GM18858 (cell line): ENCODE measurements at regions not wholly inside any gene's neighbourhood (a gene's known extent, or its start where the extent isn't known, plus 50 kb on each side); places are given as distances from the start of the nearest gene placed in this dataset.
"Not testable (repeated sequence)": the region's sequence is repeated elsewhere in the genome, so short reads cannot be mapped to it uniquely, and the experiment has no call there.

Source experiments
- ATAC-seq: cut with Tn5 transposase; IDR thresholded peaks from one replicate; pipeline ENCODE4 v1.9.1; 2021; ENCODE audit not compliant: unreplicated experiment

DNA sequence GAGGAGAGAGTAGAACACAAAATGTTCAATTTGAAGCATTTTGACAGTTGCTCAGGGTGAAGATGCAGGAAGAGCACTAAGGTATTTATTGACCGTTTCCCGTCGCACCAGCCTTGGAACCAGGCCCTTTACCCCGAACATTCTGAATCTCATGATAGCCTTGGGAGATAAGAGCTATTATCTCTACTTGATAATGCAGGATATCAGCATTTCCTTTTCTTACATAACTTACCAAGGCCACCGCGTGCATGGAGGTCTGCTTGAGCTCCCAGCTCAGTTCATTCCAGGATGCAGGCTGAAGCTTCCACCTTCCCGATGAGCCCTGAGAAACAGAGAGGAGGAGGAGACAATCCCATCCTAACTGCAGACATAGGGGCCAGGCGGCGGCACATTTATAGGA lies 324.2 kb upstream of the COBL start:
- no peak for ATAC-seq

DNA sequence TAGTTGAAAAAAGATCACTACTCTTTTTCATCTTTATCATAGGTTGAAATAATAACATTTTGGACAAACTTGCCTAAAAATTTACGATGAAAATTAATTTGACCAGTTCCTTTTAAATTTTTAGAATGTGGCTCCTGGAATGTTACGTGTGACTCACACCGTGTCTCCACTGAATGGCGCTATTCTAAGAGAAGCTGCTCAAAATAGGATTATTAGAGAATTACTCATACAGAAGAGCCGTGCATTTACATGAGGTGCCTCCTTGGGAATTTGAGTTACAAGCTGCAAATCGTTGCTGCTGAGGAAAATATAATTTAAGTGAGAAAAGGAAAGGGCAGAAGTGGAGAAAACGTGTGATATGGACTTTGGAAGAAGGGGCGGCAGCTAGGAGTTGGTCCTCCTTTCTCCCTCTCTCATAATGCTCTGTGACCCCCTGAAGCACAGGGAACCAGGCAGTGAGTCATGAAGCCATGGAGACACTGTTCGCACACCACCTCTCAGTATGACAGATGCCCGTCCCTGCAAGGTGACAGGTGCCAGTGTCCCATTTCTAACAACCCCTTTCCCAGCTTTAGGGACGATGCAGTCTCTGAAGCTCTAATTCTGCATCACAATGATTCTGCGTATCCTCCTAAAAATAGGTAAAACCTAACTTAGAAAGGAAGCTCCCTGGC lies 323.2 kb upstream of the COBL start:
- no peak for ATAC-seq

- ATAC-seq, result no peak
Observed at GRCh38 chr7:51636503-51636902, 319.9 kb upstream of the COBL start.

DNA sequence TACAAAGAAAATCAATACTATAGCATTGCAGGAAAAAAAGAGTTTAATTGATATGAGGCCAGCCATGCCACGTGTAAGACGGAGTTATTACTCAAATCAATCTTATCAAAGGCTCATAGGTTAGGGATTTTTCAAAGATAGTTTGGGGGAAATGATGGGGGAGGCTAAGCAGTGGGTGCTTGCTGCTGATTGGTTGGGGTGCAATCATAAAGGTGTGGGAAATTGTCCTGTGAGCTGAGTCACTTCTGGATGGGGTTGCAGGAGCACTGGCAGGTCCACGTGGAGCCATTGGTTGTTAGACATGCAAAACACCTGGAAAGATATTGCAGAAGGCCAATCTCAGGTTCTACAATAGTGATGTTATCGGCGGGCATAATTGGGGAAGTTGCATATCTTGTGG lies 319.2 kb upstream of the COBL start:
- no peak for ATAC-seq

GRCh38 chr7:51634538-51634937 lies 317.9 kb upstream of the COBL start:
- ATAC-seq, result no peak

GRCh38 chr7:51634025-51634424 lies 317.4 kb upstream of the COBL start:
- ATAC-seq, result no peak

DNA sequence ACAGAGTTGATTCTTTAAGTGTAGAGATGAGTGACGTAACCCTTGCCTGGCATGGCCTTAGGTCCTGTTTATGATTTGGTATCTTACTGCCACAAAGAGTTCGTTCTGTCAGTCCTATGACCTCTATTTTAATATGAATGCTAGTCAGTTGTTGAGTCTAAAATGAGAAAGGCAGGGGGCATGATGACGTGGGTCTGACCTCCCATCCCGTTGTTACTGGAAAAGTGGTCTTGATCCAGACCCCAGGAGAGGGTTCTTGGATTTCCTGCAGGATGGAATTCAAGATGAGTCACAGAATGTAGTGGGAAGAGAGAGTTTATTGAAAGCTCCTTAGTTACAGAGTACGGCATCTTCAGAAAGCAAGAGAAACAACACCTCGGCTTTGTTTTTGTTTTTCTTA lies 317.0 kb upstream of the COBL start:
- ATAC-seq, result no peak

DNA sequence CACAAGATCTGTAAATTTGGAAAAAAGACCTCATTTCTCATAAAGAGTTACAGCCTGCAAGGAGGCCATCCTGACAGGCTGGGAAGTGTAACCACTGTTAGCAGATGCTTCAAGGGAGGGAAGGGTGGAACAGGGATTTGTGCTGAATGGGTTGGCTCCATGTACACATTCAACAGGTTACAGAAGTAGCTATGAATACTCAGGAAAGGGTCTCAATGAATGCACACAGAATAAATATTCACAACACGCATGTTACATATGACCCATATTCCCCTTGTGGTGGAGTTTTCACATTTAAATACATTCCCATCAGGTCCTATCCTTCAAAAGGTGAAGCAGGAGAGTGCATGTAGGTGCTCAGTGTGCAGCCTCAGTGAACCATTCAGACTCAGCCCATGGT lies 316.4 kb upstream of the COBL start:
- no peak for ATAC-seq

DNA sequence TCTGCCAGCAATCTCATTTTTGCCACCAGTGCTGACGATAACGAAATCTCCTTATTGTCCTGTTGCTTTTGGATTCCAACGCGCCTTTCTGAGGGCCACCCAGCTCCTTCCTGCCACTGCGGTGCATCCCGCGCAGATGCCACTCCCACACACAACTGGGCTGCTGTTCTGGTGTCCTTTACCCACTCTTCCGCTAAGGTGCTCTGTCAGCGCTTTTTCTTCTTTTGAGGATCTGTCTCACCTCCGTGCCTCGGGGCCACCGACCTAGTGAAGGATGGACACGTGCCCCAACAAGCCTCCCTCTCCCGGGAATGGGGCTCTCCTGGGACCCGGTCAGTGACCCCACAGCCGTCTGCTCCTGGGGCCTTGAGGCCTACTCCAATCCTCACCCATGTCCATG lies 314.3 kb upstream of the COBL start:
- no peak for ATAC-seq

GRCh38 chr7:51629206-51629605 lies 312.6 kb upstream of the COBL start:
- no peak for ATAC-seq

GRCh38 chr7:51621956-51622355 lies 305.3 kb upstream of the COBL start:
- no peak for ATAC-seq

GRCh38 chr7:51620706-51621105 lies 304.1 kb upstream of the COBL start:
- no peak for ATAC-seq

- ATAC-seq, result no peak
Observed at GRCh38 chr7:51619880-51620279, 303.3 kb upstream of the COBL start.

DNA sequence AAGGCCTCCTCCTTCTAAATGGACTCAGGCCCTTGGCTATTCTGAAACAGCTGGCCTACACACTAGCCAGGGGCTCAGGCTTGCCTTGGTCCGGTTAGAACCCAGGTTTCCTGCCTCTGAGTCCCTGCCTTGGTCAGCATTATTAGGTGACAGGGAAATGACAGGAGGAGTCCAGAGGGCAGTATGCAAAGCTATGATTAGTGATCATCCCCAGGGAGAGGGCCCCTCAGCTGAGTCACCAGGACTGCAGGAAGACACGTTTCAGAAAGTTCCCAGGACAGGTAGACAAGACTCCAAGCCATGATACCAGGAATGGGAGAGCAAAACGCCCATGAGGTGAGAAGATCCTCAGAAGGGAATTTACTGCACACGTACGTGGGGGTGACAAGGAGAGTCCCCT lies 301.1 kb upstream of the COBL start:
- ATAC-seq, result no peak

DNA sequence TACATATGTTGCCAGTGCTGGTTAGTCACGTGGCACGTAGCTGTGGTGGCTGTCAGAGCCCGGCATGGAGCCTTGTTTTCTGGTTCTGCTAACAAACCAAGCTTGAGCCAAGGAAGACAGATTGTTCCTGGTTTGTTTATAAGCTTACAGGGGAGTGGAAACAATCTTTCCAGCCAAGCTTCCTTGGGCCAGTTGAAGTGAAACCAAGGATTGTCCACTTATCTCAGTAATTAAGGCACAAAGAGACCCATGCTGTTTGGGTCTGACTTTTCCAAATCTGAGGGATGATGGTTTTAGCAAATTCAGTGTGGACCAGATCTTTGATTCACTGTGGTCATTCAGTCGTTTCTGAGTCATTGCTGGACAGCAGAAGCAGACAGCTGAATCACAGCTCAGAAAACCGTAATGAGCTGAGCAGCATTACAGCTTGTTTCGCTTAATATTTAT lies 297.3 kb upstream of the COBL start:
- ATAC-seq, result no peak

DNA sequence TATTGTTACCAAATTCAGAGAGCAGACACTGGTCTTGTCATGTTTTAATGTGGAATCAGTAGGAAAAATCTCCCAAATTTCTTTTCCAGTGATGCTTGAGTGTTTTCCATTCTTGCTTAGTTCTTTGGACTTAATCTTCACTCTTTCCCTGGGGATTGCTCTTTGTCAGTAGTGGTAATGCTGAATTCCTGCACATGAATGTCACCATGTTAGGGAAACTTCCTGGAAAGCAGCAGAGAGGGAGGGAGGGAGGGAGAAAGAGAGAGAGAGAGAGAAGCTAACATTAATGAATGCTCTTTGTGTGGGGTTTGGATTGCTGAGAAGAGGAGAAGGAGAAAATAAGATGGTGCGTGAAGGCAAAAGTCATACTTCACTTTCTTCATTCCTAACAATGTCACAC lies 295.3 kb upstream of the COBL start:
- no peak for ATAC-seq

DNA sequence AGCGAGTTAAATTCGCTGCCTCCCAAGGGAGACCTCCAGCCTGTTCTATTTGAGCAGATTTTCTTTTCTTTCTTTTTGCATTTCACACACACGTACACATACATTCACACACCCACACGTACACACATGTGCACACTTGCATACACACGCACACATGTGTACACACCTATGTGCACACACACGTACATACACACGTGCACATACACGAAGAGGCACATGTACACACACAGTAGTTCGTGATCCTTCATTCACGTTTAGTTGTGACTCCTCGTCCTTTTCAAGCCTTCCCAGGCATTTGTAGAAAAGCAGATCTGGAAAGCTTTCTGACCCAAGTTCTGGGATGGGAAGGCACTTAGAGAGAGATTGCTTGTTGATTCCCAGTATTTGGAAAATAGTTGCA lies 290.8 kb upstream of the COBL start:
- no peak for ATAC-seq

DNA sequence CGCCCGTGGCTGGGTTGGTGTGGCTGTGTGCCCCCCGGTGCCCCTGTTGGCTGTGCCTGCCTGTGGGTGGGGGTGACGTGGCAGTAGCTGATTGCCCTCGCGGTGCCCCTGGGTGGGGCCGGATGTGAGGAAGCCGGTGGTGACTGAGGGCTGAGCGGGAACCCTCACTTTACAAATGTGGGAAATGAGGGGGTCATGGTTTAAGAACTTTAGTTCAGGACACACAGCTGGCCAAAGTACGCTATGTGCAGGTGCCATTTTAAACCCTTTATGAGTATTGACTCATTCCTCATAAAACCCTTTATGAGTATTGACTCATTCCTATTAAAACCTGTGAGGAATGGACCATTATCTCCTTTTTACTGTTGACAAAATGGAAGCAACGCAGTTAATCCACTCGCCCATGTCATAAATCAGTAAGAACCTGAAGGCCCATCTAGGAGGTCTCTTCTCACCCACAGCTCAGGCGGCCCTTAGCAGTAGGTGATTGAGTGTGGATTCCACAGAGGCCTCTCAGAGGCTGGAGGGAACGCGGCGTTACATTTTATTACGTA lies 290.1 kb upstream of the COBL start:
- ATAC-seq, result no peak

- no peak for ATAC-seq
Observed at GRCh38 chr7:51602376-51602775, 285.8 kb upstream of the COBL start.

GRCh38 chr7:51601461-51601860 lies 284.9 kb upstream of the COBL start:
- ATAC-seq, result no peak

DNA sequence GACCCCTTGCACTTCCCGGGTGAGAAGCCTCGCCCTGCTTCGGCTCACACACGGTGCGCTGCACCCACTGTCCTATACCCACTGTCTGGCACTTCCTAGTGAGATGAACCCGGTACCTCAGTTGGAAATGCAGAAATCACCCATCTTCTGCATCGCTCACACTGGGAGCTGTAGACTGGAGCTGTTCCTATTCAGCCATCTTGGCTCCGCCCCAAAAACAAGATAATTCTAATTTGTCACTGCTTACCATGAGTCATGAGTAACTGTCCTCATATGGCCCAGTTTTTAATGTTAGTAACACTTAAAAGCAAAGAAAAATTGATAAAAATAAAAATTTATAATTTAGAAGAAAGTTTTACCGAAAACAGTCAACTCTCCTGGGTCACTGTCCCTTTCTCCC lies 283.3 kb upstream of the COBL start:
- ATAC-seq, result not testable (repeated sequence)

DNA sequence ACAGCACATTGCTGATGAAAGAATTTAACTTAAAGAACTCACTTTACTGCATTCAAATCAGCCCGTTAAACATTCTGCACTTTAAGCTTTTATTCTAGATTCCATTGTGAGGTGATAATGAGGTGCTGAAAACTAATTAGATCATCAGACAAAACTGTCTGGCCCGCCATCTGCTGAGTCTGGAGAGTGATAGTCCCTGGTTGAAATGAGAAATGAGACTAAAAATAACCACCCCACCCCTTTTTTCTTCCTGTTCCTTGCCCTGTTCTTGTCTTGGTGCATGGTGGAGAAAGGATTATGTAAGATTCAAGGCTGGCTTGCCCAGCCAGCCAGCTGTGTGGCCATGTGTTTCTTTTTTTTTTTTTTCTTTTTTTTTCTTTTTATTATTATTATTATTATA lies 277.0 kb upstream of the COBL start:
- ATAC-seq, result no peak
